ENCODE measurements at regions not wholly inside any gene's neighbourhood (a gene's known extent, or its start where the extent isn't known, plus 50 kb on each side); places are given as distances from the start of the nearest gene placed in this dataset.

DNA sequence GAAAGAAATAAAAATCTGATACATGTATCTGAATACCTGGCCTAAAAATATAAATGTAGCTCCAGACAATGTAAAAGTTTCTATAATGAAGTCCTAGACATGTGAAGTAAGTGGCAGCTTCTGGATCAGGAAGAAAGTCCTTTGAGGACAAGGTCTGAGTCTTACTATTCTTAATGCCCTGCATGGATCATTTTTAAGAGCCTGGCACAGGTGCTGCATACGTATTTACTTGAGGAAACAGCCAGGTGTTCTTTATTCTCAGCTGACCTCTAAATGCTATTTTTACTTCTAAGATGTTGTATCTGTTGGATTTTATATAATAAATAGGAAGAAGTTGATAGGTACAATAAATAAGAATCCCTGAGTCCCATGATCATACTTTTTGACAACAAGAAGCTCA, 750.0 kb upstream of the LUZP2 start:
- Histone ChIP-seq H3K9me3 (no peaks in the 10 kb centered on the region), H3K4me1 (peaks cover 0 to 4% (median 0%) of the 10 kb centered on the region in 4 donors), H3K27ac (no peak overlapping the region), H3K4me3 (no peak overlapping the region), H3K36me3 (no peaks in the 10 kb centered on the region), H3K27me3 (no peaks in the 10 kb centered on the region)
- intact Hi-C loops (cut with DNase I; ENCODE audit: low total_unique reads), result no loop called here
- WGBS, 5 donors, result 29 to 59% (median 41%) methylated on average over 1 of the region's 1 CpG
- no peak for DNase-seq
- TF ChIP-seq POLR2A (IDR thresholded peaks at IDR 0.05), result no peak
- no peak for TF ChIP-seq EP300 (IDR thresholded peaks at IDR 0.05)
- TF ChIP-seq POLR2AphosphoS5 (IDR thresholded peaks at IDR 0.05), result no peak
- TF ChIP-seq, protein P1, sequence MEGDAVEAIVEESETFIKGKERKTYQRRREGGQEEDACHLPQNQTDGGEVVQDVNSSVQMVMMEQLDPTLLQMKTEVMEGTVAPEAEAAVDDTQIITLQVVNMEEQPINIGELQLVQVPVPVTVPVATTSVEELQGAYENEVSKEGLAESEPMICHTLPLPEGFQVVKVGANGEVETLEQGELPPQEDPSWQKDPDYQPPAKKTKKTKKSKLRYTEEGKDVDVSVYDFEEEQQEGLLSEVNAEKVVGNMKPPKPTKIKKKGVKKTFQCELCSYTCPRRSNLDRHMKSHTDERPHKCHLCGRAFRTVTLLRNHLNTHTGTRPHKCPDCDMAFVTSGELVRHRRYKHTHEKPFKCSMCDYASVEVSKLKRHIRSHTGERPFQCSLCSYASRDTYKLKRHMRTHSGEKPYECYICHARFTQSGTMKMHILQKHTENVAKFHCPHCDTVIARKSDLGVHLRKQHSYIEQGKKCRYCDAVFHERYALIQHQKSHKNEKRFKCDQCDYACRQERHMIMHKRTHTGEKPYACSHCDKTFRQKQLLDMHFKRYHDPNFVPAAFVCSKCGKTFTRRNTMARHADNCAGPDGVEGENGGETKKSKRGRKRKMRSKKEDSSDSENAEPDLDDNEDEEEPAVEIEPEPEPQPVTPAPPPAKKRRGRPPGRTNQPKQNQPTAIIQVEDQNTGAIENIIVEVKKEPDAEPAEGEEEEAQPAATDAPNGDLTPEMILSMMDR (IDR thresholded peaks at IDR 0.05), result no peak

- H3K4me1 ChIP-seq, result peaks cover 0 to 4% (median 0%) of the 10 kb centered on the region in 4 donors
- intact Hi-C loops (cut with DNase I; ENCODE audit: low total_unique reads), result no loop called here
- no peak for TF ChIP-seq EP300 (IDR thresholded peaks at IDR 0.05)
- no peaks in the 10 kb centered on the region for H3K36me3 ChIP-seq
- no peaks in the 10 kb centered on the region for H3K27me3 ChIP-seq
- 28 to 45% (median 32%) methylated on average over 2 of the region's 2 CpGs for WGBS, 5 donors
- H3K9me3 ChIP-seq, result no peaks in the 10 kb centered on the region
- no peak overlapping the region for H3K4me3 ChIP-seq
- no peak overlapping the region for H3K27ac ChIP-seq
- no peak for DNase-seq
Observed at GRCh38 chr11:23749762-23750430, 747.0 kb upstream of the LUZP2 start.

- Histone ChIP-seq H3K4me1 (peaks cover 0 to 4% (median 0%) of the 10 kb centered on the region in 4 donors), H3K27ac (no peak overlapping the region), H3K9me3 (no peaks in the 10 kb centered on the region), H3K36me3 (no peaks in the 10 kb centered on the region), H3K4me3 (no peak overlapping the region), H3K27me3 (no peaks in the 10 kb centered on the region)
- WGBS, 5 donors, result 74 to 83% (median 79%) methylated on average over 2 of the region's 2 CpGs
- no peak for DNase-seq
- intact Hi-C loops (cut with DNase I; ENCODE audit: low total_unique reads), result no loop called here
- TF ChIP-seq POLR2A (IDR thresholded peaks at IDR 0.05) (no peak), EP300 (IDR thresholded peaks at IDR 0.05) (no peak), POLR2AphosphoS5 (IDR thresholded peaks at IDR 0.05) (no peak)
- TF ChIP-seq, protein P1 (IDR thresholded peaks at IDR 0.05), result no peak
Observed at GRCh38 chr11:23751280-23751679, 745.6 kb upstream of the LUZP2 start.

DNA sequence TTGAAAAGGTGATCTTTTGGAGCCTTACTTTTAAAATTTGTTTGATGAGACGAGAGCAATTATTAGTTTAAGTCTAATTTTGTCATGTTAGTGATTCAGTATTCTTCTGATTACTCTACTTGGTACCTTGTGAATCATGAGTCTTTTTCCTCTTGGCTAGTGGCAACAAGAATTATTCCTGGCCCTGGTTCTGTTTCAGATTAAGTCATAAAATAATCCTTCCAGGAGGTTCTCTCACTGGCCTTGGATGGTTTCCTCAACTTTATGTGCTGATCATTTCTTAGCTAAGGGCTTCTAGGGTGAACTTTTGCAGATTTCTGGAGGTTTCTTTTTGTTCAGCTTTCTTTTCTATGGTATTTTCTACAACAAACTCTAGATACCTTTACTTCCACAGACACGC, 741.8 kb upstream of the LUZP2 start:
- Histone ChIP-seq H3K4me3 (no peak overlapping the region), H3K4me1 (no peaks in the 10 kb centered on the region), H3K9me3 (peaks cover 0 to 4% (median 0%) of the 10 kb centered on the region in 4 donors), H3K27ac (no peak overlapping the region), H3K36me3 (no peaks in the 10 kb centered on the region), H3K27me3 (no peaks in the 10 kb centered on the region)
- TF ChIP-seq POLR2AphosphoS5 (IDR thresholded peaks at IDR 0.05) (no peak), EP300 (IDR thresholded peaks at IDR 0.05) (no peak), POLR2A (IDR thresholded peaks at IDR 0.05) (no peak)
- TF ChIP-seq, protein P1 (IDR thresholded peaks at IDR 0.05), result no peak
- intact Hi-C loops (cut with DNase I; ENCODE audit: low total_unique reads), result no loop called here
- WGBS, 5 donors, result 83 to 96% (median 94%) methylated on average over 2 of the region's 2 CpGs
- DNase-seq, result no peak

DNA sequence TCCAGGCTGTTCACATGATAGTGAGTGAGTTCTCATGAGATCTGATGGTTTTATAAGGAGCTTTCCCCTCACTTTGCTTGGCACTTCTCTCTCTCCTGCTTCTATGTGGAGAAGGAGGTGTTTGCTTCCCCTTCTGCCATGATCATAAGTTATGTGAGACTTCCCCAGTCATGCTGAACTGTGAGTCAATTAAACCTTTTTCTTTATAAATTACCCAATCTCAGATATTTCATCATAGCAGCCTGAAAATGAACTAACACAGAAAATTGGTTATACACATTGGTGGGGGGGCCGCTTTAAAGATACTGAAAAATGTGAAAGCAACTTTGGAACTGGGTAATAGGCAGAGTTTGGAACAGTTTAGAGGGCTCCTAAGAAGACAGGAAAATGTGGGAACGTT, 741.1 kb upstream of the LUZP2 start:
- intact Hi-C loops (cut with DNase I; ENCODE audit: low total_unique reads), result no loop called here
- DNase-seq, result no peak
- 81 to 88% (median 85%) methylated on average over 2 of the region's 2 CpGs for WGBS, 5 donors
- Histone ChIP-seq H3K4me3 (no peak overlapping the region), H3K27me3 (no peaks in the 10 kb centered on the region), H3K27ac (no peak overlapping the region), H3K9me3 (peaks cover 0 to 4% (median 0%) of the 10 kb centered on the region in 4 donors), H3K36me3 (no peaks in the 10 kb centered on the region), H3K4me1 (no peaks in the 10 kb centered on the region)
- TF ChIP-seq POLR2A (IDR thresholded peaks at IDR 0.05), result no peak
- TF ChIP-seq, protein P1 (IDR thresholded peaks at IDR 0.05), result no peak
- TF ChIP-seq EP300 (IDR thresholded peaks at IDR 0.05), result no peak
- no peak for TF ChIP-seq POLR2AphosphoS5 (IDR thresholded peaks at IDR 0.05)

Measured in stomach (tissue), 8 donors.